ENCODE measurements at regions not wholly inside any gene's neighbourhood (a gene's known extent, or its start where the extent isn't known, plus 50 kb on each side); places are given as distances from the start of the nearest gene placed in this dataset.
A peak's percentile ranks its signal among the peaks of the same experiment; 100 is the strongest.

DNA sequence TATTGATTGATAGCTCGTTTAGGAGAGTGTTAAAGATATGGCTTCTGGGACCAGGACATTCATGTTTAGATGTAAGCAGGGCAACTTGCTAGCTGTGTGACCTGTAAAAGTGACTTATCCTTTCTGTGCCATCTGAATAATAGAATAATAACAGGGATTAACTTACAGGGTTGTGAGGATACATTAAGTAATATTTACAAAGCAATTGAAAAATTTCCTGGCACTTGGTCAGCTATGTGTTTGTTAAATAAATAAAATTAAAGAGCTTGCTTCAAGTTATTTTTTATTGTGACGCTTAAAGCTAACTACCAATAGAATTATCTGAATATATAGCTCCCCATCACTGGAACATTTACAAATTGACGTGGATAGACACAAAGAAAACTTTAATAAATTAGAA is 287.9 kb upstream of the CDIN1 start:
- no peak for DNase-seq (ENCODE audit: low read depth)
- TF ChIP-seq, protein P1, sequence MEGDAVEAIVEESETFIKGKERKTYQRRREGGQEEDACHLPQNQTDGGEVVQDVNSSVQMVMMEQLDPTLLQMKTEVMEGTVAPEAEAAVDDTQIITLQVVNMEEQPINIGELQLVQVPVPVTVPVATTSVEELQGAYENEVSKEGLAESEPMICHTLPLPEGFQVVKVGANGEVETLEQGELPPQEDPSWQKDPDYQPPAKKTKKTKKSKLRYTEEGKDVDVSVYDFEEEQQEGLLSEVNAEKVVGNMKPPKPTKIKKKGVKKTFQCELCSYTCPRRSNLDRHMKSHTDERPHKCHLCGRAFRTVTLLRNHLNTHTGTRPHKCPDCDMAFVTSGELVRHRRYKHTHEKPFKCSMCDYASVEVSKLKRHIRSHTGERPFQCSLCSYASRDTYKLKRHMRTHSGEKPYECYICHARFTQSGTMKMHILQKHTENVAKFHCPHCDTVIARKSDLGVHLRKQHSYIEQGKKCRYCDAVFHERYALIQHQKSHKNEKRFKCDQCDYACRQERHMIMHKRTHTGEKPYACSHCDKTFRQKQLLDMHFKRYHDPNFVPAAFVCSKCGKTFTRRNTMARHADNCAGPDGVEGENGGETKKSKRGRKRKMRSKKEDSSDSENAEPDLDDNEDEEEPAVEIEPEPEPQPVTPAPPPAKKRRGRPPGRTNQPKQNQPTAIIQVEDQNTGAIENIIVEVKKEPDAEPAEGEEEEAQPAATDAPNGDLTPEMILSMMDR (conservative IDR thresholded peaks at IDR 0.05; ENCODE audit: low read length) = no peak
- no peak overlapping the region for H3K4me3 ChIP-seq (ENCODE audit: low read length)

DNA sequence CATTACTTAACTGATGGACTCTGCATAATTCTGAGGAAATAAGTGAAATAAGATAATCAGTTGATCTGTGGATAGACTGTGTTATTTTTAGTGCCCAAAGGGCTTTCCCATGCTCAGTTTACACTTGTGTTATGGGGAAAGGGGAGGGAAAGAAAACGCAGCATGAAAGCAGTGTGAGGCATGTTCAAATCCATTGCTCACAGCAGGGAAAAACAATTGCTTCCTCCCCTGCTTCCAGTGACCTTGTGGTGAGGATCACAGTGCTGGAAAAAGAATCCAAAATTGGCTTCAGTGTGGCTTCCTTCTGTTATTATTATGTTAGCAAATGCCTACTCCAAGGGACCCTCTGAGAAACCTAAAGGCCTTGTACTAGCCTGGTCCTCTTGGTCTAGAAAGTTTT is 285.1 kb upstream of the CDIN1 start:
- DNase-seq (ENCODE audit: low read depth) = no peak
- TF ChIP-seq, protein P1 (conservative IDR thresholded peaks at IDR 0.05; ENCODE audit: low read length) = no peak
- no peak overlapping the region for H3K4me3 ChIP-seq (ENCODE audit: low read length)

DNA sequence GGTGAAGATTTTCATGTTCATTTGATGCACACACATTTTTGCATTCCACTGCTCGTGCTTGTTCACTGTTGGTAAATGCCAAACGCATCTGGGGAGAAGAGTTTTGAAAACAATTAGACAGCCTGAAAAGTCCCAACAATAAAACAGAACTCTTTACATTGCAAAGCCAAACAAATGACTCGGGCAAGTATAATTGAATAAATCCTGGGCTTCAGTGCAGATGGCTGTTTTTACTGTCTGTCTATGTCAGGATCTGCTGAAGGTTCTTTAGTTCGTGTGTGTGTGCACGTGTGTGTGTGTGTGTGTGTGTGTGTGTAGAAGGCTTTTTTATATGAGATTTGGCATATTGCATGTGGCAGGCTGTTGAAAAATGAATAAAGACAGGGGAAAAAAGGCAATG is 277.5 kb upstream of the CDIN1 start:
- no peak overlapping the region for H3K4me3 ChIP-seq (ENCODE audit: low read length)
- DNase-seq (ENCODE audit: low read depth) = peak; percentile 3
- TF ChIP-seq, protein P1 (conservative IDR thresholded peaks at IDR 0.05; ENCODE audit: low read length) = no peak

DNA sequence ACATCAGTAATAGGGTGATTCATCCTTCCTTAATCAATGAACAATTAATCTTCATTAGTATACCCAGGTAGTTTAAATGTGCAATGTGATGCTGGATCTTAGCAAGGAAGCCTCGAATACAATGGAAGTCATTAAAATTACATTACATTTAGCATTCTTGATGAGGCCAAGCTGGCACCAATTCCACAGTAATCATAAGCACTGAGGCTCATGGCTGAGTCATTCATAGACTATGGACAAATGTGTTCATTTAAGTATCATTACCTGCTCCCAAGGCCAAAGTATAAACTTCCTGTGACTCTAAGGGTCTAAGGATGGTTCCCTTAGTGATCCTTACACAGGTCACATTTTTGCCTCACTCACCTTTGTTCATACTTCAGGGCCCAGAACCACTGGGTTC is 266.4 kb upstream of the CDIN1 start:
- TF ChIP-seq, protein P1 (conservative IDR thresholded peaks at IDR 0.05; ENCODE audit: low read length) = no peak
- H3K4me3 ChIP-seq (ENCODE audit: low read length) = no peak overlapping the region
- peak; percentile 21 for DNase-seq (ENCODE audit: low read depth)

DNA sequence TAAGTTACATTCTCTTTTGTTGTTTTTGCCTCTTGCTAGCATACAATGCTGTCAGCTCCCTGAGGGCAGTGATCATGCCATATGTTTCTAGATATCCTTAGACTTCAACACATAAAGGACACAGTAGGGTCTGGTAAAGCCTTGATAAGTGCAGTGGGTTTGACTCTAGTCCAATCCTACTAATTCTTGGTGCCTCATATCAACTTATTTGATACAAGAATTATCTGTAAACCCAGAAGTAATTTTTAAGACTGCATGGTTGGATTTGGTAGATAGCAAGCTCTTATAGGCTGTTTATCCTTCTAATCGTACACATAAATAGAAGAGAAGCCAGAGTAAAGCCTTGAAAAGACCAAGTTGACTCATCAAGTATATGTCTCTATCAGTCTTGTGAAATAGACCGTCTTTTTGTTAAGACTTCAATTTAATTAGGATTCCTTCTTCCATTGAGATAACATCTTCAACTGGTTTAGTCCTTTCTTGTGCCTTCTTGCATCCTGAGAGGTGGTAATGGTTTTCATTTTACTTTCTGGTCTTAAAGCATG is 265.6 kb upstream of the CDIN1 start:
- DNase-seq (ENCODE audit: low read depth) = no peak
- H3K4me3 ChIP-seq (ENCODE audit: low read length) = no peak overlapping the region
- TF ChIP-seq, protein P1 (conservative IDR thresholded peaks at IDR 0.05; ENCODE audit: low read length) = no peak

DNA sequence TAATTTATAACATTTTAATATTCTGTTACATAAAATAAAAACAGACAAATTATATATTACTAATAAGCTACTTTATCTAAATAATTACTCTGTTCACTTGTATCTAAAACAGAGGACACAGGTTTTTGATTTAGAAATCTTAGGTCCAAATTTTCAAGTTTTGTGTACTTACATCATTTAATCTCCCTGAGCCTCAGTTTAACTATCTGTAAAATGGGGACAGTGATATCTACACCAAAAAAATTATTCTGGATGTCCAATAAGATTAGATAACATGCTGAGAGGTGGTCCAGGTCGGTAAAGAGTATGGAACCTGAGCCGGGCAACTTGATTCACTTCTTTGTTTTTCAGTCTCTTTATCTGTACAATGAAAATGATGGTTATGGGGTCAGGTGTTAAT is 263.8 kb upstream of the CDIN1 start:
- no peak for DNase-seq (ENCODE audit: low read depth)
- no peak overlapping the region for H3K4me3 ChIP-seq (ENCODE audit: low read length)
- TF ChIP-seq, protein P1 (conservative IDR thresholded peaks at IDR 0.05; ENCODE audit: low read length) = no peak

DNA sequence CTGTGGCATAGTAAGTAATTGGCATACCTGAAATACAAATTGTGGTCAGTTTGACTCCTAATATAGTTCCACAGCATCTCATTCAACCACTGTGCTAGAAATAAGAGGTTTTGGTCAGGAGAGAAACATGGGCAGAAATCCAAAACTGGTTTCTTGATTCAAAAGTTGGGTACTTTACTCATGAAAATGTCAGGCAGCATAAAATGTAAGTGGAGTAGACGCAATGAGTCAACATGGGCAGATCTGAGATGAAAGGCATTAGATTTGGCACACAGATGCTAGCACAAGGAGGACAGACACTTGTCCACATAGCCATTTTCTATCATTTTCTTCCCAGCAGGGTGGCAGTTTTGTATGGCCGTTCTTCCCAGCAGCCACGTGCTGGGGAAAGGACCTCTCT is 255.8 kb upstream of the CDIN1 start:
- peak; percentile 45 for DNase-seq (ENCODE audit: low read depth)
- TF ChIP-seq, protein P1 (conservative IDR thresholded peaks at IDR 0.05; ENCODE audit: low read length) = no peak
- H3K4me3 ChIP-seq (ENCODE audit: low read length) = no peak overlapping the region

Measured in AG10803 (cell line).